Islet of Langerhans (tissue), 1 donor: ENCODE measurements at regions not wholly inside any gene's neighbourhood (a gene's known extent, or its start where the extent isn't known, plus 50 kb on each side); places are given as distances from the start of the nearest gene placed in this dataset.

Source experiments
- FAIRE-seq: peaks from one replicate; lab custom pipeline; 2011; peaks lifted over from hg19 to GRCh38; lab: Jason Lieb, UNC

GRCh38 chr4:126784966-126785580 is 847.7 kb upstream of the INTU start:
- FAIRE-seq: no peak

- no peak for FAIRE-seq
Measured at GRCh38 chr4:126790633-126791032, 842.1 kb upstream of the INTU start.

- FAIRE-seq: no peak
Measured at GRCh38 chr4:126794363-126794762, 838.4 kb upstream of the INTU start.

- FAIRE-seq: no peak
Measured at GRCh38 chr4:126798214-126798613, 834.5 kb upstream of the INTU start.

- FAIRE-seq: no peak
Measured at GRCh38 chr4:126799416-126799815, 833.3 kb upstream of the INTU start.

GRCh38 chr4:126799971-126800574 is 832.7 kb upstream of the INTU start:
- FAIRE-seq: no peak

GRCh38 chr4:126800575-126801141 is 832.1 kb upstream of the INTU start:
- FAIRE-seq: no peak

GRCh38 chr4:126807132-126807531 is 825.6 kb upstream of the INTU start:
- no peak for FAIRE-seq

GRCh38 chr4:126812076-126812475 is 820.7 kb upstream of the INTU start:
- no peak for FAIRE-seq

GRCh38 chr4:126820631-126821030 is 812.1 kb upstream of the INTU start:
- FAIRE-seq: no peak

GRCh38 chr4:126821152-126821551 is 811.6 kb upstream of the INTU start:
- no peak for FAIRE-seq

- FAIRE-seq: no peak
Measured at GRCh38 chr4:126825083-126825482, 807.7 kb upstream of the INTU start.

- FAIRE-seq: no peak
Measured at GRCh38 chr4:126827669-126828068, 805.1 kb upstream of the INTU start.

GRCh38 chr4:126834854-126835253 is 797.9 kb upstream of the INTU start:
- FAIRE-seq: no peak

GRCh38 chr4:126838941-126839679 is 793.6 kb upstream of the INTU start:
- no peak for FAIRE-seq

- FAIRE-seq: no peak
Measured at GRCh38 chr4:126843492-126844067, 789.2 kb upstream of the INTU start.

- FAIRE-seq: no peak
Measured at GRCh38 chr4:126850286-126850685, 782.5 kb upstream of the INTU start.

GRCh38 chr4:126851391-126851790 is 781.4 kb upstream of the INTU start:
- no peak for FAIRE-seq

- FAIRE-seq: no peak
Measured at GRCh38 chr4:126853715-126854114, 779.0 kb upstream of the INTU start.

GRCh38 chr4:126856906-126857305 is 775.9 kb upstream of the INTU start:
- FAIRE-seq: no peak

GRCh38 chr4:126859314-126859713 is 773.4 kb upstream of the INTU start:
- no peak for FAIRE-seq

- FAIRE-seq: no peak
Measured at GRCh38 chr4:126859872-126860271, 772.9 kb upstream of the INTU start.

- FAIRE-seq: no peak
Measured at GRCh38 chr4:126860308-126860707, 772.4 kb upstream of the INTU start.
